SK-N-MC (cell line): ENCODE measurements at regions not wholly inside any gene's neighbourhood (a gene's known extent, or its start where the extent isn't known, plus 50 kb on each side); places are given as distances from the start of the nearest gene placed in this dataset.

Experiments used
- EZH2 ChIP-seq: fragments of 200-600 bp; sonication (generic); IDR thresholded peaks from one replicate; pipeline ENCODE4 v1.6.1; 2017; ENCODE audit warnings: antibody characterized with exemption
- POLR2AphosphoS5 ChIP-seq: IDR thresholded peaks from 2 replicates; pipeline ENCODE4 v1.6.1; 2012; ENCODE audit warnings: mild to moderate bottlenecking, low read depth, low read length, borderline replicate concordance

DNA sequence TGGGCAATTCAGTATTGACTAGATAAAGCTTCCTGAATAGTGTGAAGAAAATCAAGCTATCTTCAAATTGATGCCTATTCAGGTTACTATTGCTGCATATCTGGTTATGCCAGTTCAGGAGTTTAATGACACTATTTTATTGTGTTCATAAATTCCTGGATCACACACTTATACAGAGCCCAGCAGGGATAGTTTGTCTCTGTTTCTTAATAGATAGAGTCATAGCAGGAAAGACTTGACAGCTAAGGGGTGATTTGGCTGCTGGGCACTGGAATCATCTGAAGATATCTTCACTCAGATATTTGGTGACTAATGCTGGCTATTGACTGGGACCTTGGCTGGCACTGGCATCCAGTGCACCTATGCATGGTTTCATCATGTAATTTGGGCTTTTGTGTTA lies 187.8 kb downstream of the PYDC2 start:
- TF ChIP-seq EZH2 (no peak), POLR2AphosphoS5 (no peak)
